Bronchial epithelial cell (primary cell): ENCODE measurements at regions not wholly inside any gene's neighbourhood (a gene's known extent, or its start where the extent isn't known, plus 50 kb on each side); places are given as distances from the start of the nearest gene placed in this dataset.
"Not testable (repeated sequence)": the region's sequence is repeated elsewhere in the genome, so short reads cannot be mapped to it uniquely, and the experiment has no call there.

Experiments used
- DNase-seq: peaks from one replicate; pipeline ENCODE4 v3.0.0-alpha.2; 2010; ENCODE audit warnings: low read depth
- FAIRE-seq: peaks from 2 replicates; lab custom pipeline; 2011; peaks lifted over from hg19 to GRCh38; lab: Jason Lieb, UNC
- H3K27me3 ChIP-seq: 2 replicates; pipeline ENCODE4 v1.5.1; 2011; ENCODE audit warnings: low read length; ENCODE audit not compliant: control insufficient read depth, insufficient read depth
- H3K36me3 ChIP-seq: 2 replicates; pipeline ENCODE4 v1.5.1; 2011; ENCODE audit warnings: low read length; ENCODE audit not compliant: control insufficient read depth, insufficient read depth
- H3K4me3 ChIP-seq: 2 replicates; pipeline ENCODE4 v1.5.1; 2011; ENCODE audit warnings: mild to moderate bottlenecking, low read depth, low read length, control low read depth
- CTCF ChIP-seq: IDR thresholded peaks from 2 replicates; pipeline ENCODE4 v1.5.1; 2011; ENCODE audit warnings: mild to moderate bottlenecking, moderate library complexity, low read length, control low read depth, inconsistent platforms; ENCODE audit not compliant: insufficient read depth, severe bottlenecking

GRCh38 chr4:30056016-30056766, 664.0 kb upstream of the PCDH7 start:
- H3K4me3 ChIP-seq, result no peak overlapping the region
- H3K27me3 ChIP-seq, result no peaks in the 10 kb centered on the region
- FAIRE-seq (no peak), DNase-seq (no peak)
- TF ChIP-seq CTCF, result no peak
- H3K36me3 ChIP-seq, result no peaks in the 10 kb centered on the region

GRCh38 chr4:30068234-30068633, 651.9 kb upstream of the PCDH7 start:
- FAIRE-seq (no peak), DNase-seq (no peak)
- Histone ChIP-seq H3K4me3 (no peak overlapping the region), H3K36me3 (no peaks in the 10 kb centered on the region), H3K27me3 (no peaks in the 10 kb centered on the region)
- TF ChIP-seq CTCF, result no peak

- no peak for TF ChIP-seq CTCF
- no peaks in the 10 kb centered on the region for H3K27me3 ChIP-seq
- no peak overlapping the region for H3K4me3 ChIP-seq
- FAIRE-seq (no peak), DNase-seq (peak; percentile 10)
- no peaks in the 10 kb centered on the region for H3K36me3 ChIP-seq
Observed at GRCh38 chr4:30073011-30073710, 647.0 kb upstream of the PCDH7 start.

- not testable (repeated sequence) for H3K4me3 ChIP-seq, FAIRE-seq, H3K27me3 ChIP-seq, H3K36me3 ChIP-seq, DNase-seq
Observed at GRCh38 chr4:30092420-30093128, 627.6 kb upstream of the PCDH7 start.

- no peaks in the 10 kb centered on the region for H3K36me3 ChIP-seq
- FAIRE-seq (no peak), DNase-seq (peak; percentile 86)
- TF ChIP-seq CTCF, result no peak
- H3K4me3 ChIP-seq, result no peak overlapping the region
- H3K27me3 ChIP-seq, result no peaks in the 10 kb centered on the region
Observed at GRCh38 chr4:30094887-30095286, 625.3 kb upstream of the PCDH7 start.

GRCh38 chr4:30103455-30103854, 616.7 kb upstream of the PCDH7 start:
- FAIRE-seq (no peak), DNase-seq (peak; percentile 66)
- H3K4me3 ChIP-seq, result no peak overlapping the region
- no peaks in the 10 kb centered on the region for H3K27me3 ChIP-seq
- H3K36me3 ChIP-seq, result no peaks in the 10 kb centered on the region
- TF ChIP-seq CTCF, result no peak
